ENCODE measurements at regions not wholly inside any gene's neighbourhood (a gene's known extent, or its start where the extent isn't known, plus 50 kb on each side); places are given as distances from the start of the nearest gene placed in this dataset.
A peak's percentile ranks its signal among the peaks of the same experiment; 100 is the strongest.
"Not testable (repeated sequence)": the region's sequence is repeated elsewhere in the genome, so short reads cannot be mapped to it uniquely, and the experiment has no call there.

- Mint-ChIP-seq H3K4me1 (peaks cover 0 to 4% (median 0%) of the 10 kb centered on the region in 3 donors), H3K27ac (no peak overlapping the region), H3K9me3 (no peaks in the 10 kb centered on the region), H3K4me3 (no peak overlapping the region), H3K36me3 (no peaks in the 10 kb centered on the region), H3K27me3 (peaks cover 3% of the 10 kb centered on the region)
Observed at GRCh38 chr9:71270554-71270953, 149.1 kb upstream of the TRPM3 start.

GRCh38 chr9:71269859-71270258, 148.4 kb upstream of the TRPM3 start:
- no peak overlapping the region for H3K27ac Mint-ChIP-seq
- peaks cover 0 to 4% (median 0%) of the 10 kb centered on the region in 3 donors for H3K4me1 Mint-ChIP-seq
- H3K27me3 Mint-ChIP-seq, result peaks cover 3% of the 10 kb centered on the region
- H3K9me3 Mint-ChIP-seq, result no peaks in the 10 kb centered on the region
- no peak overlapping the region for H3K4me3 Mint-ChIP-seq
- no peaks in the 10 kb centered on the region for H3K36me3 Mint-ChIP-seq

DNA sequence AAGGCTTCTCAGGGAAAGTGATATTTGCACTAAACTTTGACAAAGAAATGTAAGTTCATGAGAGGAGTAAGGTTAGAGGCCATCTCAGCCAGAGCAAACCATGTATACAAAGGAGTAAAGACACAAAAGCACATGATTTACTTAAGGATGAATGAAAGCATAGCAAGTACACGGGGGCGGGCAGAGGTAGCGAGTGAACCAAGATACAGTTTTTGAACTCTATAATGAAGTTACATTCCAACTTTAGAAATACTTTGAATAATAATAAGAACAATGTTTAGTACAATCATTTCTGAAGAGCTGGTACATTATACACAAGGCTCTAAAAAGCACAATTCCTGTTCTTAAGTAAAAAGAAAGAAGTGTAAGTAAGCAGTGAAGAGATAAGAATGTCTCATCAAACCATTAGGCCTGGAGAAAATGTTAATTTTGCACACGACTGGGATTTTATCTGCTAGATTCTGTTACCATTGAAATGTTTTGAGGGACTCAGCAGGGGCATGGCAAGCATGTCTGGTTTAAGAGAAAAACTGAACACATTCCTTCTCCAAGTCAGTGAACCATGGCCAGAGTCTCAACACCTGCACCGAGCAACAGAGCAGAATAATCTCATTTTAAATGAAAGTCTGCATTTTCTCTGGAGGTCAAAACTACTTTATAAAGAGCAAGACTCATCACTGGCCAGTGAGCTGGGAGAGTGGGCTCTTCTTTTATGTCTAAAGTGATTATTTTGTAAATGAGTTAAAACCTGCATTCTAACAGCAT, 147.6 kb upstream of the TRPM3 start:
- Mint-ChIP-seq H3K36me3 (no peaks in the 10 kb centered on the region), H3K27me3 (peaks cover 3% of the 10 kb centered on the region), H3K27ac (no peak overlapping the region), H3K9me3 (no peaks in the 10 kb centered on the region), H3K4me3 (no peak overlapping the region), H3K4me1 (peaks cover 0 to 4% (median 0%) of the 10 kb centered on the region in 3 donors)

- Mint-ChIP-seq H3K9me3 (peaks cover 0 to 10% (median 0%) of the 10 kb centered on the region in 3 donors), H3K36me3 (peaks cover 2% of the 10 kb centered on the region), H3K27ac (no peak overlapping the region), H3K27me3 (peaks cover 3% of the 10 kb centered on the region), H3K4me1 (no peaks in the 10 kb centered on the region), H3K4me3 (no peak overlapping the region)
Observed at GRCh38 chr9:71263451-71263850, 142.0 kb upstream of the TRPM3 start.

GRCh38 chr9:71260419-71260818, 139.0 kb upstream of the TRPM3 start:
- H3K36me3 Mint-ChIP-seq, H3K27me3 Mint-ChIP-seq, H3K4me1 Mint-ChIP-seq, H3K27ac Mint-ChIP-seq, H3K9me3 Mint-ChIP-seq: not testable (repeated sequence)
- peak overlapping the region in 1 of 4 donors; percentile 6 for H3K4me3 Mint-ChIP-seq

GRCh38 chr9:71254592-71255277, 133.3 kb upstream of the TRPM3 start:
- Mint-ChIP-seq H3K9me3 (peaks cover 0 to 3% (median 0%) of the 10 kb centered on the region in 3 donors), H3K4me3 (no peak overlapping the region), H3K27ac (no peak overlapping the region), H3K4me1 (no peaks in the 10 kb centered on the region), H3K36me3 (no peaks in the 10 kb centered on the region), H3K27me3 (no peaks in the 10 kb centered on the region)

DNA sequence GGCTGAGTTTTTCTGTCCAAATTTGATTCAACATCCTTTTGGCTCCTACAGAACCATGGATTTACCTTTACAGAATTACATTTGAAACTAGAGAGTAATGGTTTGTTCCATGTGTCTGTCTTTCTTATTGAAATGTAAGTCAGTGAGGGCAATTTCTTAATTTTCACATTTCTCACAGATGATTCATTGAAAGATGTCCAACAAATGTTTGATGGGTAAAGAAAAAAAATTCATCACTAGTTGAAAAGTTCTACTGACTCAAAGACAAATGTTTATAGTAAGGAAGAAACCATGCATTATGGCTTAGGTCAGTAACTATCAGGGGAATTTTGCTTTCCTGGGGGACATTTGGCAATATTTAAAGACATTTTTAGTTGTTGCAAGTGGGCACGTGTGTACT, 131.6 kb upstream of the TRPM3 start:
- H3K9me3 Mint-ChIP-seq, result peaks cover 0 to 3% (median 0%) of the 10 kb centered on the region in 3 donors

DNA sequence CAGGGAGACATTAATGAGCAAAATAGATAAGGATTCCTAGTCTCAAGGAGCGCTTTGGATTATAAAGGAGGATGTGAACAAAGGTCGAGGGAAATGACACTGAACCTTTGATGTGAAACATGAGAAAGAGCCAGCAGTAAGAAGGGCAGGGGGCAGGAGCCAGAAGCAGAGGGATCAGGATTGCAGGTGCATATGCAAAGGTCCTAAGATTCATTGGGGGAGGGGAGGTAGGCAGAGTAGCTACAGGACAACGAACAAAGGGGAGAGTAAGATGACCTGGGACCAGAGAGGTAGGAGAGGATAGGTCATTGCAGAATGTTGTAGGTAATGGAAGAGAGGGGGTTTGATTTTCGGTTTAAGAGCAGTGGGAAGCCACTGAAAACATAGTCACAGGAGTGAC, 129.2 kb upstream of the TRPM3 start:
- Mint-ChIP-seq H3K9me3 (peaks cover 0 to 3% (median 0%) of the 10 kb centered on the region in 3 donors), H3K27me3 (no peaks in the 10 kb centered on the region), H3K4me3 (no peak overlapping the region)

More for the DNA sequence above, 131.6 kb upstream of the TRPM3 start:
- H3K4me1 Mint-ChIP-seq, result peaks cover 0 to 2% (median 0%) of the 10 kb centered on the region in 3 donors
- no peak overlapping the region for H3K4me3 Mint-ChIP-seq
- H3K27me3 Mint-ChIP-seq, result no peaks in the 10 kb centered on the region
- H3K36me3 Mint-ChIP-seq, result no peaks in the 10 kb centered on the region
- H3K27ac Mint-ChIP-seq, result no peak overlapping the region

DNA sequence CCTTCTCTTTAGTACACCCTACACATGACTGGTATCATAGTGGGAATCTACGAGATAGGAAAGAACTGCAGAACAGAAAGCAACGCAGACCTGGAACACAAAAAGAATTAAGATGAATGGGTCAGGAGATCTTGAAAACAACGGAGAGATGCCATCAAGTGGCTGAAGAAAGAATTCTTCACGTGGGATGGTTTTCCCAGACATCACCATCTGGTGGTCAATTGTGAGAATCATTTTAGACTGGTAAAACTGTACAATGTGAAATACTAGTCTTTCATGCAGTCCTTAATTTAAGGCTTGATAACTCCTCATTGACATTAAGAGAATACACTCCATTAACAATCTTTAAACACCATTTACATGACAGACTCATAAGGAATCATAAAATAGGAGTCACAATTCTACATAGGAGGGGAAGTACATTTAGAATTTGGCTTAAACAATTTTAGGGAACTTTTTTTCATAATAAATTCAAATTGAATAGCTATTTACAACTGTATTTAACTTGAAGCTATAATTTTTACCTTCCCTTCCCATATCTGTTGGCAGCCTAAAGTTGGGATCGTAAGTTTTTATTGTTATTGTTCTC, 128.4 kb upstream of the TRPM3 start:
- H3K4me3 Mint-ChIP-seq, result no peak overlapping the region
- H3K36me3 Mint-ChIP-seq, result no peaks in the 10 kb centered on the region
- H3K27me3 Mint-ChIP-seq, result peaks cover under 1% of the 10 kb centered on the region
- no peak overlapping the region for H3K27ac Mint-ChIP-seq
- H3K4me1 Mint-ChIP-seq, result peaks cover 0 to 5% (median 0%) of the 10 kb centered on the region in 3 donors
- peaks cover 0 to 3% (median 0%) of the 10 kb centered on the region in 3 donors for H3K9me3 Mint-ChIP-seq

More for the DNA sequence above, 129.2 kb upstream of the TRPM3 start:
- Mint-ChIP-seq H3K27ac (no peak overlapping the region), H3K36me3 (no peaks in the 10 kb centered on the region), H3K4me1 (peaks cover 0 to 4% (median 0%) of the 10 kb centered on the region in 3 donors)

- Mint-ChIP-seq H3K4me1 (peaks cover 0 to 5% (median 0%) of the 10 kb centered on the region in 3 donors), H3K27me3 (peaks cover 4% of the 10 kb centered on the region), H3K9me3 (no peaks in the 10 kb centered on the region), H3K36me3 (no peaks in the 10 kb centered on the region), H3K4me3 (no peak overlapping the region), H3K27ac (no peak overlapping the region)
Observed at GRCh38 chr9:71245651-71246050, 124.2 kb upstream of the TRPM3 start.

GRCh38 chr9:71243951-71244350, 122.5 kb upstream of the TRPM3 start:
- H3K36me3 Mint-ChIP-seq, result no peaks in the 10 kb centered on the region

DNA sequence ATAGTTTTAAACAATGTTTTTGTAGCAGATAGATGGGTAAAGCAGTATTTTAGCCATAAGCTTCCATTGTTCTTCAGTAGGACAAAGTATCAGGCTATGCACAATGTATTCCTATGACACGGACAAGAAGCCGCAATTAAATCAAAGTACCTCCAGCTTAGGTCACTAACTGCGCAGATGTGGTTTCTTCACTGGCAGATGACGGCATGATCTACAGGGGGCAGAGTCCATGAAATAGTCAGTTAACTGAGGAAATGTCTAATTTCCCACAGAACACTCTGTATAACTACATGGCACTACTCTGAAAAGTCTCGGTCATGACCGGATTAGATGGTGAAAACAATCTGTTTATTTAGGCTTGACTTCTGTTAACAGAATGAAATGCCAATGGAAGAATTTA, 120.7 kb upstream of the TRPM3 start:
- no peak overlapping the region for H3K27ac Mint-ChIP-seq
- H3K36me3 Mint-ChIP-seq, result no peaks in the 10 kb centered on the region
- H3K4me3 Mint-ChIP-seq, result no peak overlapping the region
- H3K27me3 Mint-ChIP-seq, result peaks cover 4% of the 10 kb centered on the region
- H3K9me3 Mint-ChIP-seq, result no peaks in the 10 kb centered on the region
- H3K4me1 Mint-ChIP-seq, result peaks cover 0 to 3% (median 0%) of the 10 kb centered on the region in 3 donors

More at GRCh38 chr9:71243951-71244350, 122.5 kb upstream of the TRPM3 start:
- Mint-ChIP-seq H3K4me3 (no peak overlapping the region), H3K27me3 (peaks cover 4% of the 10 kb centered on the region), H3K9me3 (no peaks in the 10 kb centered on the region), H3K27ac (no peak overlapping the region), H3K4me1 (peaks cover 0 to 3% (median 0%) of the 10 kb centered on the region in 3 donors)

DNA sequence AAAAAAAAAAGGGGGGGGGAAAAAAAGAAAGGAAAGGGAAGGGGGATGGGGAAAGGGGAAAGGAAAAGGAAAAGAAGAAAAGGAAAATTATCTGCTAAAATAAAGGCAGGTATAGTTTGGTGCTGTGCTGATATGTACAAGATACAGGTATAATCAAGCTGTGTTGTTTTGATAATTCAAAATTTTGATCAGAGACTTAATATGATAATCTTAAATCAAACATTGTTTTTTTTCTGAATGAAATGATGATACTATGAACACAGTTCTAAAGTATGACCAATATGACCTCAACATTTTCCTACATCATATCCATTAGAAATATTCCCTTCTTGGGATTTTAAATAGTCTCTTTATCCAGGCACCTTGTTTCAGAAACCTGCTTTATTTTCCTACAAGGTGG, 115.6 kb upstream of the TRPM3 start:
- Mint-ChIP-seq H3K27me3 (no peaks in the 10 kb centered on the region), H3K4me3 (no peak overlapping the region), H3K27ac (no peak overlapping the region)

DNA sequence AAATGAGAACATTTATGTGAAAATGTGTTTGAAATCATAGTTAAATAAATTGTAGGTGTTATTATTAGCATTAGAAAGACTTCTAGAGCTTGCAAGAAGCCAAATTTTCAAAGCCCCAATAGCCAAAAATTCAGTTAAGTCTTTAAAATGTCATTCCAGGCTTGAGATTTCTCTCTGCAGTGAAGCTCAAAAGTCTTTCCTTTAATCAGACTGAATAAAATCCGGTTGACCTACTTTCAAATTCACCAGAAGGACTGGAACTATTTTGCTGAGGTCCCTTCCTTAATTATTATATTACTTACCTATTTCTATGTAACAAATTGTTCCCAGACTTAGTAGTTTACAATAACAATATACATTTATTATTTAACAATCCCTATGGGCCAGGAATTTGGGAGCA, 112.2 kb upstream of the TRPM3 start:
- Mint-ChIP-seq H3K27ac (no peak overlapping the region), H3K9me3 (no peaks in the 10 kb centered on the region), H3K4me1 (no peaks in the 10 kb centered on the region), H3K36me3 (no peaks in the 10 kb centered on the region), H3K27me3 (no peaks in the 10 kb centered on the region), H3K4me3 (no peak overlapping the region)

More for the DNA sequence above, 115.6 kb upstream of the TRPM3 start:
- Mint-ChIP-seq H3K4me1 (no peaks in the 10 kb centered on the region), H3K36me3 (no peaks in the 10 kb centered on the region), H3K9me3 (no peaks in the 10 kb centered on the region)

GRCh38 chr9:71223953-71224538, 102.6 kb upstream of the TRPM3 start:
- Mint-ChIP-seq H3K36me3 (no peaks in the 10 kb centered on the region), H3K27me3 (peaks cover 1% of the 10 kb centered on the region), H3K27ac (no peak overlapping the region), H3K4me1 (no peaks in the 10 kb centered on the region), H3K4me3 (no peak overlapping the region), H3K9me3 (peaks cover 0 to 1% (median 0%) of the 10 kb centered on the region in 3 donors)

All from IgD-negative memory B cell (primary cell).